NCI-H128 (cell line): ENCODE measurements at regions not wholly inside any gene's neighbourhood (a gene's known extent, or its start where the extent isn't known, plus 50 kb on each side); places are given as distances from the start of the nearest gene placed in this dataset.
"Not testable (repeated sequence)": the region's sequence is repeated elsewhere in the genome, so short reads cannot be mapped to it uniquely, and the experiment has no call there.

Experiments used
- DNase-seq: peaks from one replicate; lab custom pipeline; 2025; ENCODE audit not compliant: unreplicated experiment; lab: John Stamatoyannopoulos, UW

DNA sequence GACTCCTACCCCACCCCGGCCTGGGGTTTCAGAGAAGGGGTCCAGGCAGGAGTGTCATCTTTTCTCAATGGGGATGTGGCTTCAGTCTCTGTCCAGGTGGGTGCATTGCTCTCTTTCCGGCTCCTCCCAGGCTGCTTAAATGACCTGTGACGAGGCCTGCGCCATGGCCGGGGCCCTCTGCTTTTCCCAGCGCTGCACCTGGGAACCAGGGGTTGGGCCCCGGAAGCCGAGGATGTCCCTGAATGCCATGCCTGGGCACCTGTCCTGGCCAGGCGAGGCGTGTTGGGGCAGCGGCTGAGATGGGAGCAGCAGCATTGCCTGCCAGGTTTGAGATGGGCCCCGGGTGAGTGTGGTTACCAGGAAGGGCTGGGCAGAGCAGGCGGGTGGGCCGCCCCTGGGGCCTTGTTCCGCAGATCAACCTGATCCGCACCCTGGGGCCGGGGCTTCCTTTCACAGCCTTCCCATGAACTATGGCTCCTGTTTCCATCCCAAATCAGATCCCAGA is 147.4 kb downstream of the SEC14L1 start:
- no peak for DNase-seq

DNA sequence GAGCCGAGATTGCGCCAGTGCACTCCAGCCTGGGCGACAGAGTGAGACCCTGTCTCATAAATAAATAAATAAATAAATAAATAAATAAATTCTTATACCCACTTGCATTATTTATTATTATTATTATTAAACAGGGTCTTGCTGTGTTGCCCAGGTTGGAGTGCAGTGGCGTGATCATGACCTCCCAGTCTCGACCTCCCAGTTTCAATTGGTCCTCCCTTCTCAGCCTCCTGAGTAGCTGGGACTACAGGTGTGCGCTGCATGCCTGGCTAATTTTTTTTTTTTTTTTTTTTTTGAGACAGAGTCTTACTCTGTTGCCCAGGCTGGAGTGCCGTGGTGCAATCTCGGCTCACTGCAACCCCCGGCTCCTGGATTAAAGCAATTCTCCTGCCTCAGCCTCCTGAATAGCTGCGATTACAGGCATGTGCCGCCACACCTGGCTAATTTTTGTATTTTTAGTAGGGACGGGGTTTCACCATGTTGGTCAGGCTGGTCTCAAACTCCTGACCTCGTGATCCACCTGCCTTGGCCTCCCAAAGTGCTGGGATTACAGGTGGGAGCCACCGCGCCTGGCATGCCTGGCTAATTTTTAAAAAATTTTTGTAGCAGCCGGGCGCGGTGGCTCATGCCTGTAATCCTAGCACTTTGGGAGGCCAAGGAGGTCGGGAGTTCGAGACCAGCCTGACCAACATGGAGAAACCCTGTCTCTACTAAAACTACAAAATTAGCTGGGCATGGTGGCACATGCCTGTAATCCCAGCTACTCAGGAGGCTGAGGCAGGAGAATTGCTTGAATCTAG is 150.2 kb downstream of the SEC14L1 start:
- not testable (repeated sequence) for DNase-seq

DNA sequence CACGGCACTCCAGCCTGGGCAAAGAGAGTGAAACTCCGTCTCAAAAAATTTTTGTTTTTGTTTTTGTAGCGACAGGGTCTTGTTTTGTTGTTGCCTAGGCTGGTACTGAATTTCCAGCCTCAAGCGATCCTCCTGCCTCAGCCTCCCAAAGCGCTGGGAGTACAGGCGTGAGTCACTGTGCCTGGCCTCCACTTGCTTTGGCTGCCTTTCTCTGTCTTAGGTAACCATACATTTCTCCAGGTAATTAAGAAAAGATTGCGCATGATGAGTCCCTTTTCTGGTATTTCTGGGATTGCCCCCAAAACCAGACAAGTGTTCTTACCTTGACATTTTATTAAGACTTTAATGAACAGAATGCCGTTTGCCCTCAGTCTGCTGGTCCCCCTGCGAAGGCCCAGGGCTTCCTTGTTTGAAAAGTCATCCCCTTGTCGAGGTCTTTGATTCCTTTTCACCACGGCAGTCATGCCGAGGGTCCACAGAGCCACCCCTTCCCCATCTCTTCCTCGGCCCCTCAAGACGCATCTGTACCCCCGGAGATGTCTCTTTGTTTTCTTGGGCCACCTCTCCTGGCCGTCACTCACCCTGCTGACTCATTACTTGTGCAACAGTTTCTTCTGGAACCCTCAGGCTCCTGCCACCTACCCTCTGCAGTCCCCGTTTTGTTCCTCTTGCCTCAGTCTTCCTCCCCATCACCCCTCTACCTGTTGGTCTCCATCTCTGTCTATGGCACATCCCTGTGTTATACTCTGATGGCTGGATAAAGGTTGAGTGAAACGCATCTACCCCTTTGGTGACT is 151.0 kb downstream of the SEC14L1 start:
- DNase-seq = no peak

DNA sequence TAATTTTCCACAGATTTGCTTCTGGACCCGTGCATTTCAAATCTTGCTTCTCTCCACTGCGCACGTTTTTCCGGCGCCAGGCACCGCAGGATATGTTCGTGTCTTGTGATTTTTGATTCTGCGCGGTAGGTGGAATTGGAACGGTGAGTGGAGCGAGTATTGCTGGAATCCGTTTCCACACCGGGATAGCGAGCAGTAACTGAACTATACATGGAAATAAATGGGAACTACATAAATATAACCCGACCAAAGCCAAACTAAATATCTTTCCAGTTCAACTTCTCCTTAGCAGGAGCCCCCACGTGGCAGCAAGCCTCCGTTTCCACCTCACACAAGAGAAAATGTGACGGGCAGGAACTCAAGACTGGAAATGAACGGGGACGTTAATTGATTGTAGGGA is 154.0 kb downstream of the SEC14L1 start:
- DNase-seq = no peak

DNA sequence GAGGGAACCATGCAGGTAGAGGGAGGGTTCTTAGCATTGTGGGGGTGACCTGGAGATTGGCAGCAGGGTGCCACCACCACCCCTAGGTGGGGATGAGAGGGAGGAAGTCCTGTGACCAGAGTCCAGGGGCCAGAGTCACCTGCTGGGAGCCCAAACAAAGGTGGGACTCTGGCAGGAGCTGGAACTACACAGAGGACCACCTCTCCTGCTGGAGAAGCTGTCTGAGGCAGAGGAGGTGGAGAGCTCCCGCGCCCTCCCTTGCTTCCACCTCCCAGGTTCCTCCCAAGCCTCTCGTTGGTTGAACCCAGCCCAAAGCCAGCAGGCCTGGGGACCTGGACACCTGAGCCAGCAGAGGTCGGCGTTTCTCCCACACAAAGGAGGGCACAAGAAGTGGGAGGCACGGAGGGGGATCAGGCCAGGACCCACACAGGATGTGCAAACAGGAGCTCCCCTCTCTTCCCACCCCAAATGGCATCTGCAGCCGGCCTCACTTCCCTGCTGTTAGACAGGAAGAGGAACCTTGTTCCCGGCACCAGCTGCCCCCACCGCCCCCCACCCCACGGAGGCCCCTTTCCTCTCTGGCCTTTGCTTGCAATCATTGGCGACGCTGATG is 154.6 kb downstream of the SEC14L1 start:
- DNase-seq = no peak

DNA sequence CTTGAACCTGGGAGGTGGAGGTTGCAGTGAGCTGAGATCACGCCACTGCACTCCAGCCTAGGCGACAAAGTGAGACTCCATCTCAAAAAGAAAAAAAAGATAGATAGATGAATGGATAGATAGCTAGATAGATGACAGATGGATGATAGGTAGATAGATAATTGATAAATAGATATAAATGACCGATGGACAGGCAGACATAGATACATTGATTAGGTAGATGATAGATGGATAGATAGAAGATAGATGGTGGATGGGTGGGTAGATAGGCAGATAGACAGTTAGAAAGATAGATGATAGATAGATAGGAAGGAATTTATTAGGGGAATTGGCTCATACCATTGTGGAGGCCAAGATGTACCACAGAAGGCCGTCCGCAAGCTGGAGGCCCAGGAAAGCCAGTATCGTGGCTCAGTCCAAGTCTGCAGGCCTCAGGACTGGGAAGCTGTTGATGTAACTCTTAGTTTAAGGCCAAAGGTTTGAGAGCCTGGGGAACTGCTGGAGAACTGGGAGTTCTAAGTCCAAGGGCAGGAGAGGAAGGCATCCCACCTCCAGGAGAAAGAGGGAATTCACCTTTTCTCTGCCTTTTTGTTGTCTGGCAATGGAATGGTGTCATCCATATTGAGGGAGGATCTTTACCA is 156.1 kb downstream of the SEC14L1 start:
- no peak for DNase-seq

DNA sequence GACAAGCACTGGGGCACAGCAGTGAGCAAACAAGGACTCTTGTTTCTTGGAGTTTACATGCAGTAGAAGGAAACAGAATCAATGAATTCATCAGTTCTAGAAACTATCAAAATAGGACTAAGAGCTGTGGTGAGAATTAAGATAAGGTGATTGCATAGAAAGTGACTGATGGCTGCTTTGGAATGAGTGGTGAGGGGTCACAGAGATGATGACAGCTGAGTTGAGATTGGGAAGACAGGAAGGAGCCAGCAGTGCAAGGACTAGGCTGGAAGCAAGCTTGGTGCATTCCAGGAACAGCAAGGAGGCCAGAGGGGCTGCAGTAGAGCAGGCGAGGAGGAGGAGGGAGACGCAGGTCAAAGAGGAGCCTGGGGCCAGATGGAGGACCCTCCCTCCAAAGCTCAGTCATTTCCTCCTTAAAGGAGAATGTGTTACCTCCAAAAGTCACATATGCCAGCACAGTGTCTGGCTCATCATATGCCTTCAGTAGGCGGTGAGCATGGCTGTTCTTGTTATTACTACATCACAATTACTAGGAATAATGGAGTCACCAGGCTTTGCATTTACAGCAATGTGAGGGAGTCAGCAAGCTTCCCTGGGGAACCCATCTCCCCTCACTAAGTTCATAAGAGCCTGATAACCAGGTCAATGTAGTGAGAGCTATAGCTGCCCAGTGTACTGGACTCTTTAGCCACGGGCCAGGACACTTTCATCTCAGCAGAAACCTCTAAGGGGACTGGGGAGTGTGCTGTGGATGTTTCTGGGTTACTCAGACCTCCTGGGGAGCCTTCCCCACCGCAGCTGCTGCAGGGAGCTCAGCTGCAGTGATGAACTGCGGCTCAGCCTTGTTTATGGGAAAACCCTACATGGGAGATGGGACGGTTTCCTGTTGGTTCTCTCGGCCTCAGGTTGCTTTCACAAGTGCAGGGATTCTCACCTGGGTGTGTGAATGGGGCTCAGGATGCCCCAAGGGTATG is 157.2 kb downstream of the SEC14L1 start:
- DNase-seq = no peak

DNA sequence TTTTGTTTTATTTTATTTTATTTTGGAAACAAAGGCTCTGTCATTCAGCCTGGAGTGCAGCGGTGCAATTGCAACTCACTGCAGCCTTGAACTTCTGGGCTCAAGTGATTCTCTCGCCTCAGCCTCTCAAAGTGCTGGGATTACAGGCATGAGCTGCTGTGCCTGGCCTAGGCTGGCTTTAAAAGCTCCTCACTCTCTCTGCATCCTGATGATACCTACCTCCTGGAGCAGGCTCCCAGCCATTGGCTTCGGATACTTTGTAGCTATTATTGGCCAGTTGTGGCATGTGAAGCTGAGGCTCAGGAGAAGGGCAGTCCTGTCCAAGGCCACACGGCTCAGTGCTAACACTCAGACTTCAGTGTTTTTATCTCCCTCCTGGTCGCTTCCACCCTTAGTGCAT is 158.0 kb downstream of the SEC14L1 start:
- DNase-seq = no peak

DNA sequence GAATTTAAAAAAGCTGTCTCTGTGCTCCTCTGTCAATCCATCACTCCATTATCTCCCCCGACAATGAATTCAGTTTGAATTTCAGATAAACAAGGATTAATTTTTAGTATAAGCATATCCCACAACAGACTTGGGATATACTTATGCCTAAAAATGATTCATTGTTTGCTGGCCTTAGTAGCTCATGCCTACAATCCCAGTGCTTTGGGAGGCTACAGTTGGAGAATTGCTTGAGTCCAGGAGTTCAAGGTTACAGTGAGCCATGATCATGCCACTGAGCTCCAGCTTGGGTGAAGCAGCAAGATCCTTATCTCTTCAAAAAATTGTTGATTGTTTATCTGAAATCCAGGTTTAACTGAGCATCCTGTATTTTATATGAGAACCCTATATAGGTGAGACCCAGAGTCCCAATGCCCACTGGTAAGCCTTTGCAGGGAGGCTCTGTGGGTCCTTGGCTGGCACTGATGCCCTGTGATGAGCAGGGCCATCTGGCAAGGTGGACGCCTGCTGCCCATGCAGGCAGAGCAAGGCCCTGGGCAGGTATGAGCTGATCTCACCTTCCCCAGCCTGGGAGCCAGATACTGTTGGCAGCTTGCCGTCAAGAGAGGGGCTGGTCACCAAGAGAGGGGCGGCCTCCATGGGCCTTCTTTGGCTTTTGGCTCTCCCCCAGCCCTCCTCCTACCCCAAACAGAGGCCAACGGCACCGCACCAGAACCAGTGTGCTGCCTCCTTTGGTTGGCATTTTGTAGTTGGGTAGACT is 158.7 kb downstream of the SEC14L1 start:
- no peak for DNase-seq

DNA sequence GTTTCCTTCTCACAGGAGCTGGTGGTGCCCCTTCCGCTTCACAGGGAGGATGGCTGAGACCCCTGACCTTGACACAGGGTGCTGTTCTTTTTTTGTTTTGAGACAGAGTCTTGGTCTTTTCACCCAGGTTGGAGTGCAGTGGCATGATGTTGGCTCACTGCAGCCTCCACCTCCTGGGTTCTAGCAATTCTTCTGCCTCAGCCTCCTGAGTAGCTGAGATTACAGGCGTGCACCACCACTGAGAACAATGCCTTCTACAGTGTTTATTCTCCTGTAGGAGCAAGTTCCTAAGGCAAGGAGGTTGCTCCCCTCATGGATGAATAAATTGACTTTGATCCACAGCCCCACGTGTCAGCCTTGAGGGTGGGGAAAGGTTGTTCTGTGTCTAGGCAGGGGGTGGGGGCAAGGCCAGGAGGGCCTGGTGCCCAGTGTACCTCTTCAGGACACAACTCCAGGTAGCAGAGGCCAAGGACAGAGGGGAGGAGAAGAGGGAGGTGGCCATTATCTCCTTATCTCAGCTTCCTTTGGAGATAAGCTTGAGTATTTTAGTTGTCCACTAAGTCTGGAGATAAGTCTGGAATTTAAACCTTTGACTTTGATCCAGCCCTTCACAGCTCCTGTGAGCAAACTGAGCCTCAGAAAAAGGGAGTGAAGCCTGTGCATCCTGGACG is 159.4 kb downstream of the SEC14L1 start:
- no peak for DNase-seq

DNA sequence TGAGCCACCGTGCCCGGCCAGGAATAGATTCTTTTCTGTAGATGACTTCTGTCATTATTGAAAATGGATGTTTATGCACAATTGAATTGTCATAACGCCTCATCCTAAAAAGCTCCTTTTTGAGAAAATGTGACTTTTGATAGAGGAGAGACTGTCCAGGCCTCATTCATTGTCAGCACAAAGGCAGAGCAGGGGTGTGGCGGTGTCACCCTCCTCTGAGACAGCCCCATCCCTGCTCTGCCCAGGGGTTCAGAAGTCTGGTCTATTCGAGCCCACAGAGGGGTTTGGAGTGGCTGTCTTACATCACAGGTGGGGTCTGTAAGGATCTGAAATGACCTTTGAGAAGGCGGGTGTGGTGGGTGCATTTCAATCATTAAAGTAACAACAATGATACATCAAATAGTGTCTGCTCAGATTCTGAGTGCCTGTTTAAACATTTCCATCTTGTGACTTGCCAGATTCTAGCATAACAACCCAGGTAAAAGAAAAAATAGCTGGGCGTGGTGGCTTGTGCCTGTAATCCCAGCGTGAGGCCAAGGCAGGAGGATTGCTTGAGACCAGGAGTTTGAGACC is 161.0 kb downstream of the SEC14L1 start:
- DNase-seq = no peak

DNA sequence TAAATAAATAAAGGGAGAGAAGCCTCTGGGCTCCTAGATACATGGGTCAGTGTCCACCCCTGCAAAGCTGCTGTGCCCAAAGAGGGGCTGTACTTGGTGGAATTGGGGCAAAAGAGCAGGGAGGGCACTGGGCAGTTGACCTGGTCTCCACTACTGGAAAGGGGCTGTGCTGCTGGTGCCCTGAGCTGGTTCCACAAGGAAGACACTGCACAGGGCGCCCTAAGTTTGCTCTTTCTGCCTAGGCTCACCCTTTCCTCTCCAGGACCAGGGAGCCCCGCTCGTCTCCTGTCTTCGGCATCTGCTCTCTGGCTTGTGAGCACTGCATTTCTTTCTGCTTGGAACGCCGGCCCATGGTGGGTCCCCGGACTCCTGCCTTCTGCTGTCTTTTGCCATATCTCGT is 161.9 kb downstream of the SEC14L1 start:
- no peak for DNase-seq

DNA sequence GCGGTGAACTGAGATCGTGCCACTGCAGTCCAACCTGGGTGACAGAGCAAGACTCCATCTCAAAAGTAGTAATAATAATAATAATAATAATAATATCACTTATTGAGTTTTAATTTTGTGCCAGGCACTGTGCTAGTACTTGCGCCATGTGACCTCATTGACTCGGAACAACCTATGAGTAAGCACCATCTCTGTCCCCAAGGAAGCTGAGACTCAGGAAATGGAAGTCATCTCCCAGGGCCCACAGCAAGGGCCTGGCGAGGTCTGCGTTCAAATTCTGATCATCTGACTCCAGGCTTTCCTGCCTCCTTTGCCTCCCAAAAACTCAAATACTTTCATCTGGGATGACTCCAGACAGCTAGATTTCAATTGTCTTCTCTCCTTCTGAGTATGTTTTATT is 162.9 kb downstream of the SEC14L1 start:
- no peak for DNase-seq

DNA sequence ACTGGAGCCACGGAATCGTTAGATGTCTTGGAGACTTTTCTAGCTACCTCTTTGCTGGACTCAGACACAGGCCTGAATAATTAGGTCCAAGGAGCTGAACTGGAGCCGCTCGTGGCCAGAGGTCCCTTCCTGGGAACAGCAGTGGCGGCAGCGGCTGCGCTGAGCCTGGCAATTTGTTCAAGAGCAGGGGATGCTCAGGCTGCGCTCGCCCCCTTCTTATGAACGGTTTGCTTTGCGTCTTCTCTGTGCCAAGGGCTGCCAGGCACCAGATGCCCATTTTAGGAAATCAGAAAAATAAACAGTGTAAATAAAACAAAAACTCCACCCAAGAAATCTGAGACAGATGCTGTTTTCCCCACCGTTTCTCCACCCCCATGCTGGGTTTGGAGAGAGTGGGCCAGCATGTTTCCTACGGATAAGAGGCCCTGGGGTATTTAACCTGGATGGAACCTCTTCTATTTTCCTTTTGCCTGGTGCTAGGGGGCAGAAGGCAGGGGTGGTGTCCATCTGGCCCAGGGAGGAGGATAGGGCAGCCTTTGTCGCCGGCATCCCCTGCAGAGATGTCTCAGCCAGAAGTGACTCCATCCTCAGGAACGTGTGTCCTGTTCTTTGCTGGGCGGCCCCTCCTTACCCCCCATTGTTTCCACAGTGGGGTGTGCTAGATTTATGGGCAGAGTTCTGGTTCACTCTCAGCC is 163.4 kb downstream of the SEC14L1 start:
- no peak for DNase-seq

DNA sequence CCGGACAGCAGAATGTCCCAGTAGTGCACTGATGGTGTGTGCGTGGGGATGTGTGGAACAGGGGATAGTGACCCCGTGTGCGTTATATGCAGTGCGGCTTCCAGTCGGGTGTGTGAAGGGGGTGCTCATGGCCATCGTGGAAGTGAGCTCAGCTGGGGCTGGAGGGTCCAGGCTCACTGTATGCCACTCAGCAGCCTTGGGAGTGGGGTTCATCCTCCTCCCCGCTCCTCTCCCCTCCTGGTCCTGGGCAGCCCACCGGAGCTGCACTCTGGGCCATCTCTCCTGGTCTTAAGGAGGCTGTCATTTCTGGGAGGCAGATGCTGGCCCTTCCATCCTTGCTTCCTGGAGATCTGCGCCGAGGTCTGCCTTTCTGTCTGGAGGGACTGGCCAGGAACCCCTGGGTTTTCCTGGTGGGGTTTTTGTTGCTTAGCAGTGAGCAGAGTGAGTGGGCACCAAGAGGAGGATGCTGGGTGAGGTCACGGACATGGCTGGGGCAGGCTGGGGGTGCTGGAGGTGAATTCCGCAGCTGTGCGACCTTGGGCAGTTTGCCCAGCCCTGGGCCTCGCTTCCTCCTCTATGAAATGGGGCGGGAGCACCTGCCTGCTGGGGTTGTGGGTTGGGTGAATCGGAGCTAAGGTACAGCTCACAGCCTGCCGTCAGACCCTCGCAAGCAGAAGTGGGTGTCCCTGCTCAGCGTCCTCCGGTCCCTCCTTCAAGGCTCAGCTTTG is 164.1 kb downstream of the SEC14L1 start:
- DNase-seq = no peak

DNA sequence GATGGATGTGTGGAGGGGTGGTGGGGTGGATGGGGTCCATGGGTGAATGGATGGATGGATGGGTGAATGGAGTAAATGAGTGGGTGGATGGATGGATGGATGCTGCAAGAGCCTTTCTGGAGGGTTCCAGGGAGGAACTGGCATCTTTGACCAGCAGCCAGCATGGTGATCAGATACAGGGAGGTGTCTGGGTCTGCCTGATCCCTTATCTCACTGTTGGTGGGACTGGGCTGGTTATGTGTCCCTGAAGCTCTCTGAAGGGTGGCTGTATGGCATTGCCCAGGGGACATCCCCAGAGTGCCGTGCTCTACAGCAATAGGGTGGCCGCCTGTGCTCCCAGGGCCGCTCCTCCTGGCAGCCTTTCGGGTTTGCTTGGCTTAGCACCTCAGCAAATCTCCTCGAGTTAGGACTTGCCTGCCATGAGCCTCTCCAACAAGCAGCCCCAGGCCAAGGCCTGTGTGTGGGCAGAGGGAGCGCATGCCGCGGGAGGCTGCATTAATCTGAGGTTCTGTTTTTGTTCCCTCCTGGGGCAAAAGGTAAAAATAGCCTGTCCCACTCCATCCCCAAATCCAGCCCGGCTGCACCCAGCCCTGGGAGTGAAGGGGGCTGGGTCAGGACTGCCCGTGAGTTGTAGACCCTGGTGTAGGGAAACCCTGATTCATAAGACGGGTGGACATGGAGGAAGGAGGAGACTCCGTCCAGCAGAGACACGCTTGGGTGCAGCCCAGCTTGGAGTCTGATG is 165.4 kb downstream of the SEC14L1 start:
- no peak for DNase-seq
